Transverse colon (tissue), 4 donors: ENCODE measurements at regions not wholly inside any gene's neighbourhood (a gene's known extent, or its start where the extent isn't known, plus 50 kb on each side); places are given as distances from the start of the nearest gene placed in this dataset.

Experiments
- CTCF ChIP-seq, 5 experiments: fragments of 200-600 bp in 3 of 5; fragments of 450-650 bp in 2 of 5; sonication (generic) in 3 of 5; IDR thresholded peaks; 1 replicate in 2 of 5; 2 replicates in 3 of 5; pipeline ENCODE4 v1.5.1; 2016 to 2017; ENCODE audit warnings: antibody characterized with exemption in 5 of 5, inconsistent platforms in 3 of 5, mild to moderate bottlenecking in 2 of 5, moderate library complexity in 1 of 5
- POLR2AphosphoS5 ChIP-seq, 3 donors: sonication (generic); formaldehyde crosslinking; IDR thresholded peaks; one replicate each; pipeline ENCODE4 v1.6.1; 2016; ENCODE audit warnings: antibody characterized with exemption in 3 of 3

GRCh38 chr1:185369786-185370185, 52.7 kb upstream of the IVNS1ABP start:
- TF ChIP-seq CTCF (IDR thresholded peaks at IDR 0.05) (no peak), POLR2AphosphoS5 (IDR thresholded peaks at IDR 0.05) (no peak)
